H9 (cell line): ENCODE measurements at regions not wholly inside any gene's neighbourhood (a gene's known extent, or its start where the extent isn't known, plus 50 kb on each side); places are given as distances from the start of the nearest gene placed in this dataset.

ENCODE experiments used
- DNase-seq: peaks from one replicate; pipeline ENCODE4 v3.0.0-alpha.2; 2017
- H2AFZ ChIP-seq: one replicate; pipeline ENCODE4 v1.6.1; 2013; ENCODE audit warnings: mild to moderate bottlenecking, low read length, control low read depth, moderate library complexity
- H2AK5ac ChIP-seq: 2 replicates; pipeline ENCODE4 v1.6.1; 2013; ENCODE audit warnings: low read length, control low read depth, mixed read lengths; ENCODE audit not compliant: insufficient read length
- H2BK120ac ChIP-seq: one replicate; pipeline ENCODE4 v1.6.1; 2013; ENCODE audit warnings: low read depth, mild to moderate bottlenecking, low read length, control low read depth, inconsistent platforms; ENCODE audit not compliant: poor library complexity, severe bottlenecking
- H2BK12ac ChIP-seq: 2 replicates; pipeline ENCODE4 v1.6.1; 2013; ENCODE audit warnings: low read length, control low read depth, mixed read lengths, low read depth; ENCODE audit not compliant: insufficient read length
- H2BK15ac ChIP-seq: 2 replicates; pipeline ENCODE4 v1.6.1; 2013; ENCODE audit warnings: low read depth, low read length, control low read depth
- H2BK20ac ChIP-seq: one replicate; pipeline ENCODE4 v1.6.1; 2013; ENCODE audit warnings: low read depth, mild to moderate bottlenecking, low read length, control low read depth, inconsistent platforms; ENCODE audit not compliant: poor library complexity, severe bottlenecking
- H2BK5ac ChIP-seq: 2 replicates; pipeline ENCODE4 v1.6.1; 2013; ENCODE audit warnings: low read length, control low read depth, mixed read lengths; ENCODE audit not compliant: insufficient read length
- H3K14ac ChIP-seq: 2 replicates; pipeline ENCODE4 v1.6.1; 2013; ENCODE audit warnings: low read length, control low read depth; ENCODE audit not compliant: insufficient read depth
- H3K18ac ChIP-seq: 2 replicates; pipeline ENCODE4 v1.6.1; 2013; ENCODE audit warnings: low read depth, mild to moderate bottlenecking, mixed read lengths, low read length, control low read depth; ENCODE audit not compliant: insufficient read length
- H3K23ac ChIP-seq: 2 replicates; pipeline ENCODE4 v1.6.1; 2013; ENCODE audit warnings: low read length, control low read depth, mixed read lengths, low read depth; ENCODE audit not compliant: insufficient read length
- H3K23me2 ChIP-seq: 2 replicates; pipeline ENCODE4 v1.6.1; 2013; ENCODE audit warnings: low read depth, mild to moderate bottlenecking, mixed read lengths, low read length, control low read depth; ENCODE audit not compliant: insufficient read length, poor library complexity, severe bottlenecking
- H3K27ac ChIP-seq: 2 replicates; pipeline ENCODE4 v1.5.1; 2013; ENCODE audit warnings: low read length, control low read depth, mixed read lengths, low read depth; ENCODE audit not compliant: insufficient read length
- H3K27me3 ChIP-seq: 2 replicates; pipeline ENCODE4 v1.6.1; 2013; ENCODE audit warnings: low read length, control low read depth, inconsistent platforms; ENCODE audit not compliant: insufficient read depth
- H3K4ac ChIP-seq: 2 replicates; pipeline ENCODE4 v1.6.1; 2013; ENCODE audit warnings: low read depth, mild to moderate bottlenecking, control low read depth, inconsistent platforms, low read length, moderate library complexity
- H3K4me1 ChIP-seq: 2 replicates; pipeline ENCODE4 v1.6.1; 2013; ENCODE audit warnings: low read length, control low read depth, inconsistent platforms; ENCODE audit not compliant: insufficient read depth
- H3K4me2 ChIP-seq: 2 replicates; pipeline ENCODE4 v1.6.1; 2013; ENCODE audit warnings: low read length, control low read depth, mixed read lengths; ENCODE audit not compliant: insufficient read length, insufficient read depth
- H3K56ac ChIP-seq: 2 replicates; pipeline ENCODE4 v1.6.1; 2013; ENCODE audit warnings: low read depth, mild to moderate bottlenecking, mixed read lengths, low read length, control low read depth; ENCODE audit not compliant: insufficient read length
- H3K79me1 ChIP-seq: 2 replicates; pipeline ENCODE4 v1.6.1; 2013; ENCODE audit warnings: low read depth, mild to moderate bottlenecking, moderate library complexity, low read length, control low read depth, inconsistent platforms; ENCODE audit not compliant: insufficient read depth, poor library complexity, severe bottlenecking
- H3K79me2 ChIP-seq: 2 replicates; pipeline ENCODE4 v1.6.1; 2013; ENCODE audit warnings: low read length, control low read depth, inconsistent platforms; ENCODE audit not compliant: insufficient read depth
- H3K9ac ChIP-seq: 2 replicates; pipeline ENCODE4 v1.6.1; 2013; ENCODE audit warnings: low read length, control low read depth, mixed read lengths; ENCODE audit not compliant: insufficient read length; ENCODE audit errors: extremely low read depth
- H3K9me3 ChIP-seq: one replicate; pipeline ENCODE4 v1.6.1; 2013; ENCODE audit warnings: low read depth, low read length, inconsistent platforms; ENCODE audit not compliant: control insufficient read depth
- H3T11ph ChIP-seq: one replicate; pipeline ENCODE4 v1.6.1; 2013; ENCODE audit warnings: mild to moderate bottlenecking, low read length, control low read depth, inconsistent platforms
- H4K20me1 ChIP-seq: one replicate; pipeline ENCODE4 v1.6.1; 2013; ENCODE audit not compliant: control insufficient read depth, insufficient read length, insufficient read depth
- H4K5ac ChIP-seq: 2 replicates; pipeline ENCODE4 v1.6.1; 2013; ENCODE audit warnings: low read depth, mild to moderate bottlenecking, mixed read lengths, low read length, control low read depth; ENCODE audit not compliant: insufficient read length
- H4K8ac ChIP-seq: replicated peaks from 2 replicates; pipeline ENCODE4 v1.6.1; 2013; ENCODE audit warnings: low read length, control low read depth, mixed read lengths, low read depth; ENCODE audit not compliant: insufficient read length
- H4K91ac ChIP-seq: 2 replicates; pipeline ENCODE4 v1.6.1; 2013; ENCODE audit warnings: low read depth, mild to moderate bottlenecking, moderate library complexity, mixed read lengths, low read length, control low read depth; ENCODE audit not compliant: insufficient read length
- H3K27ac Mint-ChIP-seq, 3 experiments: 2 replicates in 2 of 3; 3 replicates in 1 of 3; pipeline ENCODE4 v1.8.0; 2020 to 2021; ENCODE audit warnings: mixed read lengths in 3 of 3, mild to moderate bottlenecking in 1 of 3, moderate library complexity in 1 of 3
- H3K27me3 Mint-ChIP-seq: 2 replicates; pipeline ENCODE4 v1.8.0; 2021; ENCODE audit warnings: low read depth, mild to moderate bottlenecking, moderate library complexity, mixed read lengths
- H3K36me3 Mint-ChIP-seq, 3 experiments: 2 replicates in 2 of 3; 3 replicates in 1 of 3; pipeline ENCODE4 v1.8.0; 2020 to 2021; ENCODE audit warnings: low read depth in 3 of 3, mixed read lengths in 3 of 3; ENCODE audit not compliant: insufficient read depth in 1 of 3
- H3K4me1 Mint-ChIP-seq, 2 experiments: 2 replicates each; pipeline ENCODE4 v1.8.0; 2020; ENCODE audit warnings: mixed read lengths in 2 of 2
- H3K4me3 Mint-ChIP-seq, 2 experiments: 2 replicates in 1 of 2; 3 replicates in 1 of 2; pipeline ENCODE4 v1.8.0; 2020 to 2021; ENCODE audit warnings: mild to moderate bottlenecking in 2 of 2, mixed read lengths in 2 of 2, moderate library complexity in 1 of 2
- H3K9me3 Mint-ChIP-seq, 2 experiments: 2 replicates in 1 of 2; 3 replicates in 1 of 2; pipeline ENCODE4 v1.8.0; 2020; ENCODE audit warnings: mild to moderate bottlenecking in 2 of 2, mixed read lengths in 2 of 2, moderate library complexity in 1 of 2
- WGBS: extraction: QIAGEN DNeasy Blood & Tissue Kit; methylation state at CpG from one replicate; pipeline ENCODE4 v1.1.7; 2013; ENCODE audit warnings: missing lambda C conversion rate, low lambda C conversion rate, mixed read lengths; ENCODE audit not compliant: insufficient read length; ENCODE audit errors: extremely low coverage; 5-methylcytosine and 5-hydroxymethylcytosine counted together
- TF ChIP-seq, protein P1 (sequence below): fragments of 200-600 bp; sonication (generic); conservative IDR thresholded peaks from 3 replicates; pipeline ENCODE4 v1.8.0; 2021; ENCODE audit warnings: antibody characterized with exemption, mild to moderate bottlenecking

DNA sequence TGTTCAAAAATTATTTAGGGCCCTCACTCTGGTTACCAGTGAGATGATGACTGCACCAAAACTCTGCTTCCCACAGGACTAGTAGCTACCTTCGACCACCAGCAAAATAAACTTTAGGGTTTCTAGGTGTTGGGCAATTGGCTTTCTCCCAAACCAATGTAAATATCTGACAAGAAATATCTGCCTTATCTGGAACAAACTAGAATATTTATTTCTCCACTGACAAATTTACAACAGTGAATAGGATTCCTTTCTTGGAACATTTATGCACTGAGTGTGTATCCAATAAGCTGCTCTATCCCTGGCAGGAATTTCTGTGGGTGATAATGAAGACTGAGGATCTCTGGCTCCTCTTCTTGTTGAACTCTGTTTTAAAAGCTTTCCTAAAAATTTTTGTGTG is 148.6 kb downstream of the SLC6A15 start:
- H3K4me3 Mint-ChIP-seq, result no peak overlapping the region
- Histone ChIP-seq H4K91ac (no peak overlapping the region), H4K5ac (no peak overlapping the region), H3K4me2 (no peak overlapping the region), H3K4ac (no peak overlapping the region), H2BK5ac (no peak overlapping the region), H2BK120ac (no peak overlapping the region), H3K23me2 (no peaks in the 10 kb centered on the region), H2BK15ac (no peak overlapping the region), H3K14ac (no peak overlapping the region), H4K8ac (no peak overlapping the region), H3K4me1 (peaks cover 7% of the 10 kb centered on the region; the same call in 1 of the 2 replicates), H4K20me1 (no peaks in the 10 kb centered on the region), H3K23ac (no peak overlapping the region), H3K79me2 (no peaks in the 10 kb centered on the region), H2BK20ac (no peak overlapping the region), H3T11ph (no peak overlapping the region), H3K9me3 (no peaks in the 10 kb centered on the region), H2AK5ac (no peak overlapping the region), H3K18ac (no peak overlapping the region), H3K56ac (no peak overlapping the region), H3K9ac (no peak overlapping the region), H2AFZ (no peak overlapping the region), H3K27ac (no peak overlapping the region), H2BK12ac (no peak overlapping the region), H3K27me3 (no peaks in the 10 kb centered on the region), H3K79me1 (no peaks in the 10 kb centered on the region)
- no peak for DNase-seq
- no peaks in the 10 kb centered on the region; a peak in 1 of 5 replicates for H3K9me3 Mint-ChIP-seq
- no peaks in the 10 kb centered on the region for H3K27me3 Mint-ChIP-seq
- WGBS, result no CpG with 5 or more reads among the region's 1 CpG
- TF ChIP-seq, protein P1, sequence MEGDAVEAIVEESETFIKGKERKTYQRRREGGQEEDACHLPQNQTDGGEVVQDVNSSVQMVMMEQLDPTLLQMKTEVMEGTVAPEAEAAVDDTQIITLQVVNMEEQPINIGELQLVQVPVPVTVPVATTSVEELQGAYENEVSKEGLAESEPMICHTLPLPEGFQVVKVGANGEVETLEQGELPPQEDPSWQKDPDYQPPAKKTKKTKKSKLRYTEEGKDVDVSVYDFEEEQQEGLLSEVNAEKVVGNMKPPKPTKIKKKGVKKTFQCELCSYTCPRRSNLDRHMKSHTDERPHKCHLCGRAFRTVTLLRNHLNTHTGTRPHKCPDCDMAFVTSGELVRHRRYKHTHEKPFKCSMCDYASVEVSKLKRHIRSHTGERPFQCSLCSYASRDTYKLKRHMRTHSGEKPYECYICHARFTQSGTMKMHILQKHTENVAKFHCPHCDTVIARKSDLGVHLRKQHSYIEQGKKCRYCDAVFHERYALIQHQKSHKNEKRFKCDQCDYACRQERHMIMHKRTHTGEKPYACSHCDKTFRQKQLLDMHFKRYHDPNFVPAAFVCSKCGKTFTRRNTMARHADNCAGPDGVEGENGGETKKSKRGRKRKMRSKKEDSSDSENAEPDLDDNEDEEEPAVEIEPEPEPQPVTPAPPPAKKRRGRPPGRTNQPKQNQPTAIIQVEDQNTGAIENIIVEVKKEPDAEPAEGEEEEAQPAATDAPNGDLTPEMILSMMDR, result no peak
- H3K4me1 Mint-ChIP-seq, result peaks cover 10 to 15% of the 10 kb centered on the region in 2 experiments
- no peaks in the 10 kb centered on the region for H3K36me3 Mint-ChIP-seq
- no peak overlapping the region for H3K27ac Mint-ChIP-seq
